Central memory CD8-positive, alpha-beta T cell (primary cell): ENCODE measurements at regions not wholly inside any gene's neighbourhood (a gene's known extent, or its start where the extent isn't known, plus 50 kb on each side); places are given as distances from the start of the nearest gene placed in this dataset.

Experiments
- ATAC-seq: fragments of 150-1000 bp; cut with Tn5 transposase; replicated peaks from 2 replicates; pipeline ENCODE4 v1.10.0; 2022; ENCODE audit warnings: mild to moderate bottlenecking, moderate FRiP score, moderate number of reproducible peaks; ENCODE audit not compliant: poor library complexity, severe bottlenecking; ENCODE audit errors: extremely low read depth
- DNase-seq, 2 donors: peaks; one replicate each; pipeline ENCODE4 v3.0.0; 2021; ENCODE audit warnings: low spot score in 2 of 2
- H3K27ac Mint-ChIP-seq: one replicate; pipeline ENCODE4 v1.8.0; 2022; ENCODE audit warnings: low read depth, mild to moderate bottlenecking, moderate library complexity, mixed read lengths
- H3K27me3 Mint-ChIP-seq: one replicate; pipeline ENCODE4 v1.8.0; 2022; ENCODE audit warnings: mixed read lengths
- H3K36me3 Mint-ChIP-seq: one replicate; pipeline ENCODE4 v1.8.0; 2022; ENCODE audit warnings: mild to moderate bottlenecking, moderate library complexity, mixed read lengths; ENCODE audit not compliant: insufficient read depth
- H3K4me1 Mint-ChIP-seq: one replicate; pipeline ENCODE4 v1.8.0; 2022; ENCODE audit warnings: mixed read lengths
- H3K4me3 Mint-ChIP-seq: one replicate; pipeline ENCODE4 v1.8.0; 2022; ENCODE audit warnings: mild to moderate bottlenecking, moderate library complexity, mixed read lengths
- H3K9me3 Mint-ChIP-seq: one replicate; pipeline ENCODE4 v1.8.0; 2022; ENCODE audit warnings: mixed read lengths

- Mint-ChIP-seq H3K36me3 (no peaks in the 10 kb centered on the region), H3K4me1 (no peaks in the 10 kb centered on the region), H3K4me3 (no peak overlapping the region), H3K9me3 (peaks cover 9% of the 10 kb centered on the region), H3K27me3 (no peaks in the 10 kb centered on the region), H3K27ac (no peak overlapping the region)
- no peak for ATAC-seq
- no peak for DNase-seq
Observed at GRCh38 chr20:11748436-11748835, 169.3 kb upstream of the BTBD3 start.

GRCh38 chr20:11752336-11752735 lies 165.4 kb upstream of the BTBD3 start:
- ATAC-seq (no peak), DNase-seq (no peak)
- H3K4me3 Mint-ChIP-seq, result no peak overlapping the region
- peaks cover 10% of the 10 kb centered on the region for H3K9me3 Mint-ChIP-seq
- H3K36me3 Mint-ChIP-seq, result no peaks in the 10 kb centered on the region
- H3K27ac Mint-ChIP-seq, result no peak overlapping the region
- H3K27me3 Mint-ChIP-seq, result no peaks in the 10 kb centered on the region
- H3K4me1 Mint-ChIP-seq, result no peaks in the 10 kb centered on the region

GRCh38 chr20:11753155-11753554 lies 164.5 kb upstream of the BTBD3 start:
- Mint-ChIP-seq H3K9me3 (peaks cover 16% of the 10 kb centered on the region), H3K27me3 (no peaks in the 10 kb centered on the region), H3K4me3 (no peak overlapping the region), H3K27ac (no peak overlapping the region), H3K36me3 (no peaks in the 10 kb centered on the region), H3K4me1 (no peaks in the 10 kb centered on the region)
- ATAC-seq (no peak), DNase-seq (no peak)

GRCh38 chr20:11754451-11754850 lies 163.2 kb upstream of the BTBD3 start:
- no peak overlapping the region for H3K4me3 Mint-ChIP-seq
- DNase-seq (no peak), ATAC-seq (no peak)
- no peaks in the 10 kb centered on the region for H3K36me3 Mint-ChIP-seq
- no peaks in the 10 kb centered on the region for H3K4me1 Mint-ChIP-seq
- H3K9me3 Mint-ChIP-seq, result peaks cover 16% of the 10 kb centered on the region
- H3K27me3 Mint-ChIP-seq, result no peaks in the 10 kb centered on the region
- H3K27ac Mint-ChIP-seq, result no peak overlapping the region

GRCh38 chr20:11755071-11755841 lies 162.4 kb upstream of the BTBD3 start:
- H3K36me3 Mint-ChIP-seq, result no peaks in the 10 kb centered on the region
- no peak overlapping the region for H3K4me3 Mint-ChIP-seq
- DNase-seq, result no peak
- H3K27ac Mint-ChIP-seq, result no peak overlapping the region
- H3K4me1 Mint-ChIP-seq, result no peaks in the 10 kb centered on the region
- no peak for ATAC-seq
- H3K27me3 Mint-ChIP-seq, result no peaks in the 10 kb centered on the region
- peaks cover 16% of the 10 kb centered on the region for H3K9me3 Mint-ChIP-seq

- peaks cover 12% of the 10 kb centered on the region for H3K9me3 Mint-ChIP-seq
- H3K4me1 Mint-ChIP-seq, result no peaks in the 10 kb centered on the region
- H3K27ac Mint-ChIP-seq, result no peak overlapping the region
- no peak for ATAC-seq
- H3K36me3 Mint-ChIP-seq, result no peaks in the 10 kb centered on the region
- H3K4me3 Mint-ChIP-seq, result no peak overlapping the region
- H3K27me3 Mint-ChIP-seq, result no peaks in the 10 kb centered on the region
- DNase-seq, result no peak
Observed at GRCh38 chr20:11761497-11761896, 156.2 kb upstream of the BTBD3 start.

GRCh38 chr20:11766961-11767360 lies 150.7 kb upstream of the BTBD3 start:
- Mint-ChIP-seq H3K36me3 (no peaks in the 10 kb centered on the region), H3K27me3 (no peaks in the 10 kb centered on the region), H3K4me3 (no peak overlapping the region), H3K9me3 (peaks cover 33% of the 10 kb centered on the region), H3K27ac (no peak overlapping the region), H3K4me1 (no peaks in the 10 kb centered on the region)
- ATAC-seq (no peak), DNase-seq (no peak)

GRCh38 chr20:11769825-11770224 lies 147.9 kb upstream of the BTBD3 start:
- ATAC-seq, result no peak
- H3K4me1 Mint-ChIP-seq, result no peaks in the 10 kb centered on the region
- H3K27ac Mint-ChIP-seq, result no peak overlapping the region
- no peak for DNase-seq
- no peaks in the 10 kb centered on the region for H3K36me3 Mint-ChIP-seq
- H3K27me3 Mint-ChIP-seq, result no peaks in the 10 kb centered on the region
- H3K9me3 Mint-ChIP-seq, result peaks cover 42% of the 10 kb centered on the region
- no peak overlapping the region for H3K4me3 Mint-ChIP-seq

- Mint-ChIP-seq H3K9me3 (peaks cover 42% of the 10 kb centered on the region), H3K4me3 (no peak overlapping the region), H3K36me3 (no peaks in the 10 kb centered on the region), H3K27me3 (no peaks in the 10 kb centered on the region), H3K27ac (no peak overlapping the region), H3K4me1 (no peaks in the 10 kb centered on the region)
- ATAC-seq, result no peak
- DNase-seq, result no peak
Observed at GRCh38 chr20:11772226-11772730, 145.4 kb upstream of the BTBD3 start.

GRCh38 chr20:11776687-11777086 lies 141.0 kb upstream of the BTBD3 start:
- Mint-ChIP-seq H3K4me3 (no peak overlapping the region), H3K4me1 (no peaks in the 10 kb centered on the region), H3K27ac (no peak overlapping the region), H3K36me3 (no peaks in the 10 kb centered on the region), H3K9me3 (peaks cover 28% of the 10 kb centered on the region), H3K27me3 (no peaks in the 10 kb centered on the region)
- ATAC-seq (no peak), DNase-seq (no peak)

GRCh38 chr20:11777387-11778205 lies 140.1 kb upstream of the BTBD3 start:
- ATAC-seq, result no peak
- H3K27ac Mint-ChIP-seq, result no peak overlapping the region
- H3K9me3 Mint-ChIP-seq, result peaks cover 21% of the 10 kb centered on the region

GRCh38 chr20:11778206-11778570 lies 139.5 kb upstream of the BTBD3 start:
- no peak for DNase-seq
- Mint-ChIP-seq H3K4me3 (no peak overlapping the region), H3K9me3 (peaks cover 21% of the 10 kb centered on the region), H3K27ac (no peak overlapping the region), H3K4me1 (no peaks in the 10 kb centered on the region), H3K36me3 (no peaks in the 10 kb centered on the region), H3K27me3 (no peaks in the 10 kb centered on the region)
- no peak for ATAC-seq

More at GRCh38 chr20:11777387-11778205, 140.1 kb upstream of the BTBD3 start:
- Mint-ChIP-seq H3K27me3 (no peaks in the 10 kb centered on the region), H3K36me3 (no peaks in the 10 kb centered on the region), H3K4me3 (no peak overlapping the region), H3K4me1 (no peaks in the 10 kb centered on the region)
- DNase-seq, result no peak
